Subcutaneous abdominal adipose tissue (tissue), 5 donors: ENCODE measurements at regions not wholly inside any gene's neighbourhood (a gene's known extent, or its start where the extent isn't known, plus 50 kb on each side); places are given as distances from the start of the nearest gene placed in this dataset.

Experiments
- H3K27ac ChIP-seq: one replicate; pipeline ENCODE4 v1.7.0; 2013; ENCODE audit warnings: low read depth, mild to moderate bottlenecking, inconsistent platforms, low read length, moderate library complexity
- H3K27me3 ChIP-seq, 5 donors: one replicate each; pipeline ENCODE4 v1.7.0; 2013; ENCODE audit warnings: low read length in 5 of 5, inconsistent platforms in 1 of 5; ENCODE audit not compliant: control insufficient read depth in 5 of 5, insufficient read depth in 4 of 5
- H3K36me3 ChIP-seq, 5 donors: one replicate each; pipeline ENCODE4 v1.7.0; 2013; ENCODE audit warnings: low read length in 5 of 5; ENCODE audit not compliant: control insufficient read depth in 5 of 5, insufficient read depth in 5 of 5
- H3K4me1 ChIP-seq, 5 donors: one replicate each; pipeline ENCODE4 v1.7.0; 2013; ENCODE audit warnings: low read length in 5 of 5, mild to moderate bottlenecking in 3 of 5, moderate library complexity in 1 of 5; ENCODE audit not compliant: control insufficient read depth in 5 of 5, insufficient read depth in 5 of 5
- H3K4me3 ChIP-seq, 5 donors: one replicate each; pipeline ENCODE4 v1.7.0; 2013; ENCODE audit warnings: low read length in 5 of 5, low read depth in 1 of 5
- H3K9ac ChIP-seq, 5 donors: one replicate each; pipeline ENCODE4 v1.7.0; 2013; ENCODE audit warnings: low read length in 5 of 5, mild to moderate bottlenecking in 4 of 5, moderate library complexity in 3 of 5
- H3K9me3 ChIP-seq, 5 donors: one replicate each; pipeline ENCODE4 v1.7.0; 2013; ENCODE audit warnings: low read length in 5 of 5; ENCODE audit not compliant: control insufficient read depth in 5 of 5
- donor health status: healthy.
- donor health status: healthy.
- donor health status: healthy.
- donor health status: healthy.
- donor health status: healthy.

DNA sequence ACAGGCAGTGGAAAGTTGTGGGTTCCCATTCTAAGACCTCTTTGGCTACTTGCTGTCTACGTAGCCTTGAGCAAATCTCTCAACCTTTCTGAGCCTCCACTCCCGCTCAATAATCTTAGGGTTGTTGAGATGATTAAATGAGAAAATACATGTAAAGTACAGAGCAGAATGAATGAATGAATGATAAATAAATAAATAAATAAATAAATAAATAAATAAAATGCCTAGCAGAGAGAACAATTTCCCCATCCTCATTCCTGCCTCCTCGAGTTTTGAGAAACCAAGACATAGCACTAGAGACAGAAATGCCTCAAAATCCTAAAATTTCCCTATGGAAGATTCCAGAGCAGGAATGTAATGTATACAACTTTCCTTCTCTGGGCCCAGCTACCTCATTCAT lies 128.3 kb upstream of the RAD23B start:
- H3K4me3 ChIP-seq = no peak overlapping the region
- no peaks in the 10 kb centered on the region for H3K36me3 ChIP-seq
- H3K27me3 ChIP-seq = no peaks in the 10 kb centered on the region
- H3K27ac ChIP-seq = no peak overlapping the region
- no peaks in the 10 kb centered on the region for H3K4me1 ChIP-seq
- H3K9me3 ChIP-seq = peaks cover 0 to 5% (median 0%) of the 10 kb centered on the region in 5 donors
- no peak overlapping the region for H3K9ac ChIP-seq

DNA sequence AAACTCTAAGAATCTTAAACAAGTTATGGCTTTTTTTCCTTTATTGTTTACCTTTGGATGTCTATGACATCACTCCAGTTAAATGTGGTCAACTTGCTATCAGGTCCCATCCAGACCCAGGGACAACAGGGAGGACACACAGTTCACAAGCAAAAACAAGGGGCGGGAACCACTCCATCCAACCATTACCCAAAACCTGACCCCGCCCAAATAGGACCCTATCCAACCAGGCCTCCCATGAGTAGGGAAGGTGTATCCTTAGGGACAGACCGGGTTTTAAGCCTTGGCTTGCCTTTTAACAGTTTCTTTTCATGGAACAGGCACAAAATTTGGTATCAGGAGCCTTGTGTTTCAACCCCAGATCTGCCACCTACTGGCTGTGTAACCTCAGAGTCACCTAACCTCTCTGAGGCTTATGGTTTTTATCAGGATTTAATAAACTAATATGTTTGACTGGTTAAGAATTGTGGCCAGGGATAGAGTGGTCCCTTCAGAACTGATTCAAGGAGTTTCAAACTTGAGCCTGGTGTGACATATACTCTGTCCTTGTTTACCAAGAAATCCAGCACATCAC lies 127.7 kb upstream of the RAD23B start:
- H3K27ac ChIP-seq = no peak overlapping the region
- peaks cover 0 to 5% (median 0%) of the 10 kb centered on the region in 5 donors for H3K9me3 ChIP-seq
- no peak overlapping the region for H3K4me3 ChIP-seq

DNA sequence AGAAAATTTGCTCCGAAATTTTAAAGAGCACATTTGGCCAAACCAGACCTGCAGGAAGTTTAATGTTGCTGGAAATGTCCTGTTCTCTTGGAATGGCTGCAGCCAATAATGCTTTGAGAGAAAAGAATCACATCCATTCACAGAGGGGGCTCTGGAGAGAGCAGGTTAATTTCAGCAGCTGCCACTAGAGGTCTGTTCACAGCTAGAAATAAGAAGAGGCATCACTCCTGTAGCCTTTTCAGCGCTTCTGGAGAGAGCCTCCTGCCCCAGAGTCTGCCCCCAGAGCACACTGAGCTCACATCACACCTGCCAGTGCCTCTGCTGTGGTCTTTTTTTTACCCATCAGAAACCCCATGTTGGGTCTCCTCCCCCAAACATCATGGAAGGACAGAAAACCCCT lies 124.8 kb upstream of the RAD23B start:
- H3K27ac ChIP-seq = no peak overlapping the region
- peaks cover 0 to 4% (median 0%) of the 10 kb centered on the region in 5 donors for H3K9me3 ChIP-seq
- H3K9ac ChIP-seq = no peak overlapping the region

More for the DNA sequence above, 127.7 kb upstream of the RAD23B start:
- Histone ChIP-seq H3K9ac (no peak overlapping the region), H3K27me3 (no peaks in the 10 kb centered on the region), H3K36me3 (no peaks in the 10 kb centered on the region), H3K4me1 (no peaks in the 10 kb centered on the region)

DNA sequence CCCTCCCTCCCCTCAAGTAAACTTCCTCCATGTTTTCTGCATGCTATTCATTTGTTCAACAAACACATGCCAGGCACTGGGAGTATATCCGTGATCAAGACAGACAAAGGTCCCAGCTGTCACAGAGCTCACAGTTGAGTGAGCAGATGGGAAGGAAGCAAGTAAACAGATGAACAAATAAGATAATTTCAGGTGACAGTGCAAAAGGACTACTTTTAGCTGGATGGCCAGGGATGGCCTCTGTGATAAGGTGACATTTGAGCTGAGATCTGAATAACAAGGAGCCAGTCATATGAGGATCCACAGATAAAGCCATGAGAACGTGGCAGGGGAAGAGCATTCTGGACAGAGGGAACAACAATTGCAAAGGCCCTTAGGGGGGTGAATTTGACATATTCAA lies 121.7 kb upstream of the RAD23B start:
- H3K4me3 ChIP-seq = no peak overlapping the region
- H3K9ac ChIP-seq = no peak overlapping the region
- no peaks in the 10 kb centered on the region for H3K27me3 ChIP-seq
- H3K4me1 ChIP-seq = no peaks in the 10 kb centered on the region
- H3K9me3 ChIP-seq = peaks cover 0 to 4% (median 0%) of the 10 kb centered on the region in 5 donors
- no peak overlapping the region for H3K27ac ChIP-seq
- no peaks in the 10 kb centered on the region for H3K36me3 ChIP-seq

More for the DNA sequence above, 124.8 kb upstream of the RAD23B start:
- no peaks in the 10 kb centered on the region for H3K36me3 ChIP-seq
- H3K4me1 ChIP-seq = no peaks in the 10 kb centered on the region
- no peak overlapping the region for H3K4me3 ChIP-seq
- no peaks in the 10 kb centered on the region for H3K27me3 ChIP-seq

DNA sequence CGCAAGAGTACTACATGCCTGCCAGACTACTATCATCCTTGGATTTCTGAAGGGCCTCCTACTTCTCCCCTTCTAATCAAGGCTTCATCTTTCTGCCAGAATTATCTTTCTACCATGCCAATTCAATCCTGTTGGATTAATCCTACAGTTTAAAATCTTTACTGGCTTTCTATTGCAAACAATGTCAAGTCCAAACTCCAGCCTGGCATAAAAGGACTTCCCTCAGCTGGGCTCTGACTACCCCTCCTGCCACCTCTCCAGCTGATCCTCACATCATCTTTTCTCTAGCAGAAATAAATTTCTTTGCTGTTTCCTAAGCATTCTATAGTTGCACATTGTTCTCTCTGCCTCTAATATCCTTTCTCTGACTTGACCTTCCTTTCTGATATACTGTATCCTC lies 119.7 kb upstream of the RAD23B start:
- Histone ChIP-seq H3K27ac (no peak overlapping the region), H3K36me3 (no peaks in the 10 kb centered on the region), H3K4me1 (no peaks in the 10 kb centered on the region), H3K9ac (no peak overlapping the region), H3K9me3 (peaks cover 0 to 4% (median 0%) of the 10 kb centered on the region in 5 donors), H3K27me3 (no peaks in the 10 kb centered on the region), H3K4me3 (no peak overlapping the region)

DNA sequence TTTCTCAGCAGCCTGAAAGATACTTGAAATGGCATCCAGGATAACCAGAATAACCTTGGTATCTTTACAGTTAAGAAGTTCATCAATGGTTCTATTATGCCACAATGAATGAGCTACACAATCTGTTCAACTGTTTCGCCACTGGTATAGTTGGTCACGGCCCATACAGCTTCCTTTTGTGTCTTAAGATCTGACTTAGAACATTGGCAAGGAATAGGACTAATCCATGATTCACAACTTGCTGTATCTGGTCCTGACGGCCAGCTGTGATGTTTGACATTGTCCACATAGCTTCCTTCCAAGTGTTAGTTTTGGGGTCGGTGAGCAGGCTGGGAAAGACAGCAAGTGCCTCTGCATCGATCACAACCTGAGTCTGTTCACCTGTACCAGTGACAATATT lies 113.3 kb upstream of the RAD23B start:
- no peaks in the 10 kb centered on the region for H3K27me3 ChIP-seq
- no peaks in the 10 kb centered on the region for H3K36me3 ChIP-seq
- H3K9ac ChIP-seq = no peak overlapping the region
- peaks cover 0 to 1% (median under 1%) of the 10 kb centered on the region in 5 donors for H3K4me1 ChIP-seq
- no peak overlapping the region for H3K27ac ChIP-seq
- H3K4me3 ChIP-seq = no peak overlapping the region
- no peaks in the 10 kb centered on the region for H3K9me3 ChIP-seq

DNA sequence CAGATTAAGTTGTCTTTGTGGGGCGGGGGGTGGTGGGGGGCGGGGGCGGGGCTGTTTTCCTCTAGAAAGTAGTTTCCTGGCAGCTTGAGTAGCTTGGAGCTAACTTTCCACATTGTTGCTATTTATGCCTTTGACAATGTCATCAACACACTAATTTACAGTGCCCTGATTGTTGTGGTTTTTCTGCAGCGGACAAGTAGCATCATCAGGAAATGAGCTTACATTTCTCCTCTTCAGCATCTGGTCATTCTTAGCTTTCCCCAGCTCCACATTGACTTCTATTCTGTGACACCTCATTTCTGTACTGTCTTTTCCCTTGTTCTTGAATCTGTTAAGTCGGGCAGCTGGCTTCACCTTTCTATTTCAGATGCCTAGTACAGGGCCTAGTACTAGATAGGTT lies 112.3 kb upstream of the RAD23B start:
- Histone ChIP-seq H3K36me3 (no peaks in the 10 kb centered on the region), H3K27ac (no peak overlapping the region), H3K9me3 (no peaks in the 10 kb centered on the region), H3K9ac (no peak overlapping the region), H3K4me3 (no peak overlapping the region), H3K27me3 (no peaks in the 10 kb centered on the region), H3K4me1 (peaks cover 0 to 10% (median 8%) of the 10 kb centered on the region in 5 donors)

DNA sequence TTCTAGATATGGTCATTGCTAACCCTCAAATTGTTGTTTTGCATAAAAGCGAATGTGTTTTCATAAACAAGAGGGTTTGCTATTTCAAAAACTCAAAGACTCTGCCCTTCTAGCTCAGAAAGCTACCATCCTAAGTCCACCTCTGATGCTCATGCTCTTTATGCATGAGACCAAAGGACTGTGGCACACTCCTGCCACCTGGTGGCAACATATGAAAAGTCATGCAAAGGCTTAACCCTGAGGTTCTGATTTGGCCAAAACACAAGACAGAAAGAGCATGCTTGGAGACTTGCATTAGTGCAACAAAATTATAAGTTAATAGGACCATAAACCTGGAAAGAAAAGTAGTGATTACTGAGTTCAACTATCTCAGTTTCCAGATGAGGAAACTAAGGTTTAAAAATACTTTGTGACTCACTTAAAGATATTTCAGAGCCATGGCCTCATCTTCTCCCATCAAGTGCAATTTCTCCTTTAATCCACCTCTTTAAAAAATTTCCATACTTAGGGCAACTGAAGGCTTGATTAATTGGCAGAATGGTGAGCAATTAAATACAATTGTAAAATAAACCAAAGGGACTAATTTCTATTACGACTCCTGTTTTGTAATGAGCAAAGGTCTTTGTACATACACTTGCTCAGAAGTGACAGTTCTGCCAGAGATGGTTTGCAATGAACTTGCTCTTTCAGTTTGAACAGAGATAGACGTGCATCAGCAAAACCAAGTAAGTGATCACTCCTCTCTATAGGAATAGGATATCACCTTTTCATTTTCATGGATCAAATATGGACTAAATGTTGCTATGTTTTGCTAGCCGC lies 110.7 kb upstream of the RAD23B start:
- no peak overlapping the region for H3K27ac ChIP-seq
- no peak overlapping the region for H3K4me3 ChIP-seq
- H3K27me3 ChIP-seq = no peaks in the 10 kb centered on the region
- no peak overlapping the region for H3K9ac ChIP-seq
- H3K9me3 ChIP-seq = no peaks in the 10 kb centered on the region
- no peaks in the 10 kb centered on the region for H3K36me3 ChIP-seq
- H3K4me1 ChIP-seq = peaks cover 0 to 21% (median 15%) of the 10 kb centered on the region in 5 donors

DNA sequence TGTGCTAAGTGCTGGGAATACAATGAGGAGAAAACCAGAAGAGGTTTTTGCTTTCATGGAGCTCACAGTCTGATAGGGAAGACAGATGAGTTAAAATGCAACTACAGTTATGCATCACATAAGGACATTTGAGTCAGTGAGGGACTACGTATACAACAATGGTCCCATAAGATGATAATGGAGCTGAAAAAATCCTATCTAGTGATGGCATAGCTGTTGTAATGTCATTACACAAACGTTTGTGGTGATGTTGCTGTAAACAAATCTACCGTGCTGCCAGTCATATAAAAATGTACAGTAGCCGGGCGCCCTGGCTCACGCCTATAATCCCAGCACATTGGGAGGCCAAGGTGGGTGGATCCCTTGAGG lies 110.1 kb upstream of the RAD23B start:
- Histone ChIP-seq H3K4me1 (peaks cover 0 to 21% (median 15%) of the 10 kb centered on the region in 5 donors), H3K9ac (no peak overlapping the region), H3K4me3 (no peak overlapping the region), H3K9me3 (no peaks in the 10 kb centered on the region), H3K27ac (no peak overlapping the region), H3K36me3 (no peaks in the 10 kb centered on the region), H3K27me3 (no peaks in the 10 kb centered on the region)

DNA sequence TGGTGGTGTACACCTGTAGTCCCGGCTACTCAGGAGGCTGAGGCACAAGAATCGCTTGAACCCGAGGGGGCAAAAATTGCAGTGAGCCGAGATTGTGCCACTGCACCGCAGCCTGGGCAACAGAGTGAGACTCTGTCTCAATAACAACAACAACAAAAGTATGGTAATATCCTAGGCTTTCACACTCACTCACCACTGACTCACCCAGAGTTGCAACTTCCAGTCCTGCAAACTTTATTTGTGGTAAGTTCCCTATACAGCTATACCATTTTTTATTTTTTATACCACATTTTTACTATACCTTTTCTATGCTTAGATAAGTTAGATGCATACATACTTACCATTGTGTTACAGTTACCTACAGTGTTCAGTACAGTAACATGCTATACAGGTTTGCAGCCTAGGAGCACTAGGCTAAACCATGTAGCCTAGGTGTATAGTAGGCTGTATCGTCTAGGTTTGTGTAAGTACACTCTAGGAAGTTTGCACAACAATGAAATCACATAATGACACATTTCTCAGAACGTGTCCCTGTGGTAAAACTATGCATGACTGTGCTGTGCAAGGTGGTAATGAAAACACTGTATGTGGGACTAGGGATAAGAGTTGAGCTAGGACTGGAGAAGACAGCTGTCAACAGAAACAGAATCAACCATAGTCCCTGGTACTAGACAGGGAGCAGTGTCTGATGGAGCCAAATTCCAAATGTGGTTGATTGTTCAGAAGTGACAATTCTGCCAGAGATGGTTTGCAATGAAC lies 109.5 kb upstream of the RAD23B start:
- H3K4me3 ChIP-seq = no peak overlapping the region
- no peak overlapping the region for H3K27ac ChIP-seq
- H3K36me3 ChIP-seq = no peaks in the 10 kb centered on the region
- no peaks in the 10 kb centered on the region for H3K27me3 ChIP-seq
- H3K9me3 ChIP-seq = no peaks in the 10 kb centered on the region
- peaks cover 0 to 21% (median 15%) of the 10 kb centered on the region in 5 donors for H3K4me1 ChIP-seq
- H3K9ac ChIP-seq = no peak overlapping the region
